ENCODE measurements at regions not wholly inside any gene's neighbourhood (a gene's known extent, or its start where the extent isn't known, plus 50 kb on each side); places are given as distances from the start of the nearest gene placed in this dataset.

DNA sequence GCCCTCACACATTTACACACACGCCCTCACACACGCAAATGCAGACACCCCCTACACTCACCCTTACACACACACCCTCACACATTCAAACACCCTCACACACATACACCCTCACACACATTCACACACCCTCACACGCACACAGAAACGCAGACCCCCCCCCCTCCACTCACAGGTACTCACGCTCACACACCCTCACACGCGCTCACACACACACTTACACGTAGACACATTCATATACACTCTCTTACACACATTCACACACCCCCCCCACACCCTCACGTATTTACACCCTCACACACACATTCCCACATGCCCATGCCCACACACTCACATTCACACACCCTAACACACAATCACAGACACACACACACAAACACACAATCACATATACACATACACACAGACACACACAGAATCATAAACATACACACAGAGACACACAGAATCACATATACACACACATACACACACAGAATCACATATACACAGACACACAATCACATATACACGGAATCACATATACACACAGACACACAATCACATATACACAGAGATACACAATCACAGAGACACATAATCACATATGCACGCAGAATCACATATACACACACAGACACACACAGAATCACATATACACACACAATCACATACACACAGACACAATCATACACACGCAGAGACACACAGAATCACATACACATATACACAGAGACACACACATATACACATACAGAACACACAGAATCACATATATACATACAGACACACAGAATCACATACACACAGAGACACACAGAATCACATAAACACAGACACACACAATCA lies 250.1 kb upstream of the RPL38 start:
- Histone ChIP-seq H3K27me3 (ENCODE audit: insufficient read depth, low read length) (0 out of 2 replicates have a peak, but pooled peaks cover 2% of the 10 kb centered on the region), H3K9me3 (ENCODE audit: low read length) (no peaks in the 10 kb centered on the region), H3K4me2 (ENCODE audit: low read length) (no peak overlapping the region), H3K4me1 (ENCODE audit: insufficient read depth, low read length, severe bottlenecking) (no peaks in the 10 kb centered on the region), H4K20me1 (ENCODE audit: insufficient read depth, low read length) (no peaks in the 10 kb centered on the region), H3K79me2 (ENCODE audit: insufficient read depth, low read length) (no peaks in the 10 kb centered on the region), H3K27ac (ENCODE audit: low read depth, low read length, poor library complexity, severe bottlenecking) (no peak overlapping the region), H3K4me3 (ENCODE audit: low read depth, low read length, poor library complexity, severe bottlenecking) (no peak overlapping the region), H3F3A (ENCODE audit: insufficient read depth, low read length) (no peaks in the 10 kb centered on the region), H3K9ac (ENCODE audit: low read length) (no peak overlapping the region), H3K9me2 (ENCODE audit: low read depth, low read length) (no peaks in the 10 kb centered on the region), H3K36me3 (ENCODE audit: insufficient read depth, low read length) (no peaks in the 10 kb centered on the region), H2AFZ (ENCODE audit: low read length) (no peak overlapping the region)
- TF ChIP-seq EZH2 (IDR thresholded peaks at IDR 0.05; ENCODE audit: borderline replicate concordance, low read length), result no peak
- TF ChIP-seq, protein P1, sequence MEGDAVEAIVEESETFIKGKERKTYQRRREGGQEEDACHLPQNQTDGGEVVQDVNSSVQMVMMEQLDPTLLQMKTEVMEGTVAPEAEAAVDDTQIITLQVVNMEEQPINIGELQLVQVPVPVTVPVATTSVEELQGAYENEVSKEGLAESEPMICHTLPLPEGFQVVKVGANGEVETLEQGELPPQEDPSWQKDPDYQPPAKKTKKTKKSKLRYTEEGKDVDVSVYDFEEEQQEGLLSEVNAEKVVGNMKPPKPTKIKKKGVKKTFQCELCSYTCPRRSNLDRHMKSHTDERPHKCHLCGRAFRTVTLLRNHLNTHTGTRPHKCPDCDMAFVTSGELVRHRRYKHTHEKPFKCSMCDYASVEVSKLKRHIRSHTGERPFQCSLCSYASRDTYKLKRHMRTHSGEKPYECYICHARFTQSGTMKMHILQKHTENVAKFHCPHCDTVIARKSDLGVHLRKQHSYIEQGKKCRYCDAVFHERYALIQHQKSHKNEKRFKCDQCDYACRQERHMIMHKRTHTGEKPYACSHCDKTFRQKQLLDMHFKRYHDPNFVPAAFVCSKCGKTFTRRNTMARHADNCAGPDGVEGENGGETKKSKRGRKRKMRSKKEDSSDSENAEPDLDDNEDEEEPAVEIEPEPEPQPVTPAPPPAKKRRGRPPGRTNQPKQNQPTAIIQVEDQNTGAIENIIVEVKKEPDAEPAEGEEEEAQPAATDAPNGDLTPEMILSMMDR (IDR thresholded peaks at IDR 0.05; ENCODE audit: low read length), result no peak

DNA sequence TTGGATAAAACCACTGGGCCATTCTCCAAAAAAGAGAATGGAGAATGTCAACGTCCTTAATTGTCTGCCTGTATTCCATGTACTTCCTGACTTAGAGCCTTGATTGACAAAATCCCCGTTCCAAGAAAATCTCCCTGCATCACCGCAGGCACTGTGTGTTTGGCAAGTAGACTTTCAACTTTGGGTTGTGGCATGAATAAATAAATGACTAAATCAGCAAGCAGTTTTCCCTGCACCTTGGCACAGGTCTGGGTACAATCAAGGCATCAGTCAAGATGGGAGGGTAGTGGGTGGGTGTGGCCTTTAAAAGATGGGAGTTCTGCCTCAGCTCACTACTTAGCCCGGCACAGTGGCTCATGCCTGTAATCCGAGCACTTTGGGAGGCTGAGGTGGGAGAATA lies 248.5 kb upstream of the RPL38 start:
- H2AFZ ChIP-seq (ENCODE audit: low read length), result no peak overlapping the region
- H3F3A ChIP-seq (ENCODE audit: insufficient read depth, low read length), result no peaks in the 10 kb centered on the region
- H3K4me3 ChIP-seq (ENCODE audit: low read depth, low read length, poor library complexity, severe bottlenecking), result no peak overlapping the region
- no peaks in the 10 kb centered on the region for H3K36me3 ChIP-seq (ENCODE audit: insufficient read depth, low read length)
- no peaks in the 10 kb centered on the region for H3K4me1 ChIP-seq (ENCODE audit: insufficient read depth, low read length, severe bottlenecking)
- TF ChIP-seq, protein P1 (IDR thresholded peaks at IDR 0.05; ENCODE audit: low read length), result no peak
- H3K4me2 ChIP-seq (ENCODE audit: low read length), result no peak overlapping the region
- no peak overlapping the region for H3K27ac ChIP-seq (ENCODE audit: low read depth, low read length, poor library complexity, severe bottlenecking)
- no peak overlapping the region for H3K9ac ChIP-seq (ENCODE audit: low read length)
- 0 out of 2 replicates have a peak, but pooled peaks cover 3% of the 10 kb centered on the region for H3K27me3 ChIP-seq (ENCODE audit: insufficient read depth, low read length)
- no peaks in the 10 kb centered on the region for H4K20me1 ChIP-seq (ENCODE audit: insufficient read depth, low read length)
- no peaks in the 10 kb centered on the region for H3K9me3 ChIP-seq (ENCODE audit: low read length)
- H3K79me2 ChIP-seq (ENCODE audit: insufficient read depth, low read length), result no peaks in the 10 kb centered on the region
- no peaks in the 10 kb centered on the region for H3K9me2 ChIP-seq (ENCODE audit: low read depth, low read length)

DNA sequence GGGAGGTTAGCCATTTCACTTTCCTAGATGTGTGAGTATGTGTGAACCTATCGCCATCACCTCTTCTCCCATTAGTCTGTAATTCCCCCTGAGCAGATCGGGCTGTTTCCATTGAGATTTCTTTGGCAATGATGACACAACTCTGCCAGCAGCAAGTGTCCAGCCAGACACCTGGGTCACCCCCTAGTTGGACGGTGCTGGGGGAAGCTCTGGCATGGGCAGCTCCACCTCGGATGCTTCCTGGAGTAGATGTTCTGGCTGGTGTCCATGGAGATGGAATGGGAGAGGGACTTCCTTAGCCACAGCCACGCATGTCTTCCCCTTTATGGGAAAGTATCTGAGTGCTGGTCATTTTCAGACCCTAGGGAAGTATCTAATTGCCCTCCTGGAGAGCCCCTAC lies 247.9 kb upstream of the RPL38 start:
- Histone ChIP-seq H3K9me3 (ENCODE audit: low read length) (no peaks in the 10 kb centered on the region), H3K9me2 (ENCODE audit: low read depth, low read length) (no peaks in the 10 kb centered on the region), H2AFZ (ENCODE audit: low read length) (no peak overlapping the region), H3K9ac (ENCODE audit: low read length) (no peak overlapping the region), H3K4me2 (ENCODE audit: low read length) (no peak overlapping the region), H3K79me2 (ENCODE audit: insufficient read depth, low read length) (no peaks in the 10 kb centered on the region), H3F3A (ENCODE audit: insufficient read depth, low read length) (no peaks in the 10 kb centered on the region), H3K27me3 (ENCODE audit: insufficient read depth, low read length) (0 out of 2 replicates have a peak, but pooled peaks cover 3% of the 10 kb centered on the region), H4K20me1 (ENCODE audit: insufficient read depth, low read length) (no peaks in the 10 kb centered on the region), H3K36me3 (ENCODE audit: insufficient read depth, low read length) (no peaks in the 10 kb centered on the region), H3K4me1 (ENCODE audit: insufficient read depth, low read length, severe bottlenecking) (no peaks in the 10 kb centered on the region), H3K27ac (ENCODE audit: low read depth, low read length, poor library complexity, severe bottlenecking) (no peak overlapping the region), H3K4me3 (ENCODE audit: low read depth, low read length, poor library complexity, severe bottlenecking) (no peak overlapping the region)
- TF ChIP-seq, protein P1 (IDR thresholded peaks at IDR 0.05; ENCODE audit: low read length), result no peak
- no peak for TF ChIP-seq EZH2 (IDR thresholded peaks at IDR 0.05; ENCODE audit: borderline replicate concordance, low read length)

Measured in OCI-LY1 (cell line).